ENCODE measurements at regions not wholly inside any gene's neighbourhood (a gene's known extent, or its start where the extent isn't known, plus 50 kb on each side); places are given as distances from the start of the nearest gene placed in this dataset.
"Not testable (repeated sequence)": the region's sequence is repeated elsewhere in the genome, so short reads cannot be mapped to it uniquely, and the experiment has no call there.

GRCh38 chr4:170388255-170388654 lies 298.5 kb upstream of the AADAT start:
- DNase-seq = no peak

DNA sequence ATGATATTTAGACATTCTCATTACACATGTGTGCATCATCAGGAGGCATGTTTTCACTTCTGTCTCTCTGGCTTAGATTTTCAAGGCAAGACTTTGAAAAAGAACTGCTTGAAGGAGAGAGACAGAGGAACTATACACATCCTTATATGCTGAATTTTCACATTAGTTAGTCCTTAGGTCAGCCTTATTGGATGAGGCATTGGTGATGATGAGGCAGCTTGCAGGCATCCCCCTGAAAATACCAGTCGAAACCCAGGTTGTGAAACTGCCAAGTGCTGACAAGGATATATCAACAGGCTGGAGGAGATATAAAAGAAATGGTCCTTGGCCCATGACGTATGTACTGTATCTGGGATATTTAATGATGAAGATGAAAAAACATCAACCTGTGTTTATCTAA lies 297.2 kb upstream of the AADAT start:
- DNase-seq = no peak

GRCh38 chr4:170386511-170386910 lies 296.8 kb upstream of the AADAT start:
- DNase-seq = no peak

- peak in 1 of 2 experiments; percentile 7 for DNase-seq
These were observed 285.0 kb upstream of the AADAT start for GRCh38 chr4:170374770-170375169.

DNA sequence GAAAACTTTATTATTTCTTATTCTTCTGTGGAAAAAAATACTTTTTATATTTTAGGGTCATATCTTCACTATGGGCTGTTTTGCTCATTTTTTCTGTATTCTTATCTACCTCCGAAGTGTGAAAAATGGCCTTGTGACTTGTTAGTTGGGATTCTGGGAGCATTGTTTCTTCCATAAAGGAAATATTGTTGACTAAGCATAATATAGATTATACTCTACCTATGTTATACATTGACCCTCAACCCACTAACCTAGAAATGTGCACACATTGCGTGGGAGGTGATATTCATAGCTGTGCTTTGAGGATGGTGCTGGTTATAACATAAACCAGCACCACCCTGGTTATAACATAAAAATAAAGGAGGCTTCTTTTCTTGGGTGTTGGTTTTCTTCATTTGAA lies 259.2 kb upstream of the AADAT start:
- no peak for DNase-seq

- not testable (repeated sequence) for DNase-seq
These were observed 257.4 kb upstream of the AADAT start for GRCh38 chr4:170347191-170347590.

GRCh38 chr4:170339522-170339921 lies 249.8 kb upstream of the AADAT start:
- DNase-seq = no peak

DNA sequence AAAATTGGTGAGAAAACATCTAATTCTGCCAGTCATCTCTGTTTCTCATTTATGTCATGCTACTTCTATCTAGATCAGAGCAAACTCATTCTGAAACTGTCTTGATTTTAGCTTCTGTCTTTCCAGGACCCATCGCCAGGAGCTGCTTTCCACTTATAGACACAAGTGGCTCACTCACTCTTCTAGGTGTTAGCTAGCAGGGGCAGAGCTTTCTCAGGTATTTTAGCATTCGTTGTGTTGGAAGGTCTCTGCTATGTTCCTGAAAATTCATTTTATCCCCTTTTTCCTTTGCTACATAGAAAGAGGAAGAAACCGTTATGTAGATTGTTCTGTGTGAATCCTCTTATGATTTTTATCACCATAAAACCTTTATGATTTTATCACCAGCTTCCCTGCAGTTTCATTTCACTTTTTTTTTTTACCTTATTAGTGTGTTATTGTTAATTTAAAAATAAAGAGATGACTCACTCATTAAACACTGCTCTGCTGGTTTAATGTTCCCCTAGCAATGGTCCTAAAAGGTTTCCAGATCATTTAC lies 246.6 kb upstream of the AADAT start:
- no peak for DNase-seq

DNA sequence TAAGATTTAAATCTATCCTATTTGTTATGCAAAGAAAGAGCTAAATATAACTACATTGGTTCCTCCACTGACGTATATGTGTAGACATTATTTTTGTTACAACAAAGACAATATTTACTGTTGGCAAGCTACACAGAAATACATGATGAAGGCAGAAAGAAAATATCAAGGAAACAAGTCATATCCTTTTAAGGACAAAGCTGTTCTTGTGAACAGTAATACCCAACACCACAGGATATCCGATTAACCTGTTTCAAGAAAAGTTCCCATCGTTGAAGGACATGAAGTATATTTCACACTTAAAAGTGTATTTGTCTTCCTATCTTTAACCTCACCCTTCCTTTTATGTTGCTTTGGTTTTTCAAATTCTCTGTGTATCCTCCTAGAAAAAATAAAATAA lies 235.8 kb upstream of the AADAT start:
- no peak for DNase-seq

DNA sequence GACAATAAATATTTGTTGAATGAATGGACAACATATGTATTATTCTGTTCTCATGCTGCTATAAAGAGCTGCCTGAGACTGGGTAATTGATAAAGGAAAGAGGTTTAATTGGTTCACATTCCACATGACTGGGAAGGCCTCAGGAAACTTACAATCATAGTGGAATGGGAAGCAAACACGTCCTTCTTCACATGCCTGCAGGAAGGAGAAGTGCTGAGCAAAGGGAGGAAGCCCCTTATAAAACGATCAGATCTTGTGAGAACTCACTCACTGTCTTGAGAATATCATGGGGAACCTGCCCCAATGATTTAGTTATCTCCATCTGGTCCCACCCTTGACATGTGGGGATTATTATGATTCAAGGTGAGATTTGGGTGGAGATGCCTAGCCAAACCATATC lies 233.9 kb upstream of the AADAT start:
- no peak for DNase-seq

GRCh38 chr4:170307182-170307581 lies 217.4 kb upstream of the AADAT start:
- DNase-seq = no peak

GRCh38 chr4:170306208-170306607 lies 216.5 kb upstream of the AADAT start:
- DNase-seq = no peak

DNA sequence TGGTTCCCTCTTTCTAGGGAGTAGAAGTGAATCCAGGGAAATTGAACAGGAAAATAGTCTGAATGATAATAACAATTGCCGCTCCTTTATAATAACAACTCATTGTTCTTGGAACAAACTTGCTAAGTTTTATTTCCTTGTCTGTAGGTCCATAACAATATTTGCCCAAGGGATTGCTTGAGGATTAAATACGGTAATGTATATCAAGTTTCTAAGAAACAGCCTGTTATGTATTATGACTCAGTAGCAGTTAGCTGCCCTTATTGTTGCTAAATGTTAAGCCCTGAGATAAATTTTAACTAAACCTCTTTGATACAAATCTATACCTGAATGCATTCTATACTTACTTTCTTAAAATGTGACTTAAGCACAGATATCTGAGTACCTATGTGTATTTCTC lies 215.9 kb upstream of the AADAT start:
- no peak for DNase-seq

DNA sequence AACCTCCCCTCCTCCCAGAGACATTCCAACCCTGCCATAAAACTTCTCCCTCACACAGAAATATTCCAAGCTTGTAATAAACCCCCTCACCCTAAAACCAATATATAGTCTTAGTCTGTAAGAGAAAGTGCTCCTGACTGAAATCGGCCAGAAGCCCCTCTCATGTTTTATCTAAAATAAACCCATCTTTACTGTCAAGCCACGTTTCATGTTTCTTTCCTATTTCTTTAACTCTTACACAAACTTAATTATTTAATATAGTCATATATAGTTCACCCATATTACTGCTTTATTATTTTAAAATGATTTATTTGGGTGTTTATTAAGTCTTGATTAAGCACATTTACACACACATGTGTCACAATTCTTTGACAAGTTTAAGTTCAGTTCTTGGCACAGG lies 191.3 kb upstream of the AADAT start:
- no peak for DNase-seq

- DNase-seq = no peak
These were observed 188.7 kb upstream of the AADAT start for GRCh38 chr4:170278460-170278859.

DNA sequence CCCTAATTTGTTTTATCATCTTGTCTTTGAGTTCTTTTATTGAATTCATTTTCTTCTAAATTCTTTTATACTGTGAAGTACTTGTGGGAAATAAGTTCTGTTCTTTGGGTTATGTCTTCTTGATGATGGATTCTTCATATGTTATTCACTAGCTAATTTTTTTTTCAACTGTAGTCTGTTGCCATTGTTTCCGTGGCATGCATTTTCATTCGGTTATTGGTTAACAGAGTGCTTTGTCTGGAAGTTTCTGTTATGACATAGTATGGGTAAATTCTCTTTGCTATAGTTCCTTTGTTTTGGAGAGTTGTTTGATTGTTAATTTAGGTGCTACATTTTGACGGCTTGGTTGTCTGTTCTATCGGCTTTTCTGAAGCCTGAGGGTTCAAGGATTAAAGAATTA lies 184.9 kb upstream of the AADAT start:
- no peak for DNase-seq

DNA sequence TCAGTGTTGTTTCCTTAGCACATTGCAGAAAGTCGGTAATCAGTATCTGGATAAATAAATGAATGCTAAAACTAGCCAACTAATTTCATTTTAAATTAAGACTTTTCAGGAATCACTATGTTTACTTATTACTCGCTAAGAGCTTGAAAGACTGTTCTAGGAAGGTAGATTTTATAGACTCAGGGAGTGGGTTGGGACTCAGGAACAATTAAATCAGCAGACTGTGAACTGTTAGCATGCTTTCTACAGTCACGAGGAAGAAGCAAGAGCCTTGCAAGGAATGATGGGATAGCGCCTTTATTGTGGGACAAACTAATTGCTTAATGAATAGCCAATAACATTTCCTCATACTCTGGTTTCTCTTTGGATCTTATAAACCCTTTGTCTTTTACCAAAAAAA lies 183.2 kb upstream of the AADAT start:
- DNase-seq = no peak

GRCh38 chr4:170271723-170272122 lies 182.0 kb upstream of the AADAT start:
- DNase-seq = no peak

DNA sequence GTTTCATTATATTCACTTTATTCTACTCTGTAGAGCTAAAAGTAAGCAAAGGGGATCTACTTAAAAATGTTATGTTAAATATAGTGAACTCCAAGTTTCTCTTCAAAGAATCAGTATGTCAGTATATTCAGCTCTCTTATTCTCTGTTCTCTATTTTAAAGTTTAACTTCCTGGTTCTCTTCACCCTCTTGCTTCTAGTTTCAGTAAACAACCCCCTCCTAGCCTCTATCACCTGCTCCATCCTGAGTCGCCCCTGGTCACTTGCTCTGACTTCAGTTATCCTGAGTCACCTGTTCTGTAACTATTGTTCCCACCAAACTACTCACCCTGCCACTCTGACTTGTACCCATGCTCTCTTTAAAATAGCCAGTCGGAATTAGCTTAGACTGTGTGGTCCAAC lies 180.9 kb upstream of the AADAT start:
- DNase-seq = no peak

DNA sequence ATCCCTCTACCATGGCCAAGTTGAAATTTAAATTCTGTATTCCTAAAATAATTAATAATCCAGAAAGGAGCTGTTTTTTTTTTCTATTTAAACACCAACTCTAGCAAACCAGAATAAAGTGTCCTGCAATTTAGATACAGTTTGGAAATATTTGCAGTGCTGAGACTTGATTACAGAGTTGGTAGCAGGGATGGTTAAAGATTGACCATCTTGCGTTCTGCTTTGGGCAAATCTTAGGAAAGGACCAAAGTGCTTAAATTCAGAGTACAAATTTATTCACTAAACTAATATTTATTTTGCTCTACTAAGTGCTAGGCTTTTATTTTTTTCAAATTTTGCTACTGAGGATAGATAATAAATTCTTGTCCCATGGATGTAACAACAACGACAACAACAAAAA lies 180.2 kb upstream of the AADAT start:
- DNase-seq = no peak

DNA sequence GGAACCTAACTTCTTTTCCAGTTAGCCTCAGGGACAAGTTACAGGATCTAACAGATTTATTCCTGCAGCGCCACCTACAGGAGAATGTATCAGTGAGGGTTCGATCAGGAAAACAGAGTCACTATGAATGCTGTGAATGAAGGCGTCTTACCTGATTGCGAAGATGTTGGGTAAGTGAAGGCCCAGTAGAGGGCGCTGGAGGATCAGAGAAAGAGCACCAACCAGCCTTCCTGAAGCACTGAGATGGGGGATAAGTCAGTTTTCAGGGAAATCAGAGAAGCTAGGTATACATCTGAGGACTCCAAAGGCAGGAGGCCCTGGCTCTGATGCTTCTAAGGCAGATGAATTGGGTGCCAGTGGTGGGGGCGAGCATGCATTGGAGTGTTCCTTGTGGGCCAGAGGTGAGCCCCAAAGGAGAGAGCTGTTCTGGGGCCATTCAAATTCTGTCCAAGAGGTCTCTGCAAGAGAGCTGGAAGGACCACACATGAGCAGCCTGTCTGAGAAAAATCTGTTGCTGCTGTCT lies 169.9 kb upstream of the AADAT start:
- DNase-seq = peak; percentile 58 to 77

GRCh38 chr4:170256807-170257206 lies 167.1 kb upstream of the AADAT start:
- no peak for DNase-seq

GRCh38 chr4:170248576-170248975 lies 158.8 kb upstream of the AADAT start:
- no peak for DNase-seq

DNA sequence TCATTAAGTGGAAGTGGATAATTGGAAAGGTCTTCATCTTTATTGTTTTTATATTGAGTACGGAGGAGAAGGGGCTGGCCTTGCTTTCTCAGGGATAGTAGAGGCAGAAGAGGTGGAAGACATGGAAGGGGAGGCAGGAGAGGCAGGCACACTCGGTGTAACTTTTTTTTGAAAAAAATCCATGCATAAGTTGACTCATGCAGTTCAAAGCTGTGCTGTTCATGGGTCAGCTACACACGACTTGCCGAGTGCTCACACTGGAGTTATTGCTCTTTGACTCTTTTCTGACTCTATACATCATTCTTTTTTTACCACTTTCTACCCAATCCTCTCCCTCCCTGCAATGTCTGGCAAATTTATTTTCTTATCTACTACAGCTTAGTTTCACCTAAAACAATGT lies 158.3 kb upstream of the AADAT start:
- DNase-seq = no peak

DNA sequence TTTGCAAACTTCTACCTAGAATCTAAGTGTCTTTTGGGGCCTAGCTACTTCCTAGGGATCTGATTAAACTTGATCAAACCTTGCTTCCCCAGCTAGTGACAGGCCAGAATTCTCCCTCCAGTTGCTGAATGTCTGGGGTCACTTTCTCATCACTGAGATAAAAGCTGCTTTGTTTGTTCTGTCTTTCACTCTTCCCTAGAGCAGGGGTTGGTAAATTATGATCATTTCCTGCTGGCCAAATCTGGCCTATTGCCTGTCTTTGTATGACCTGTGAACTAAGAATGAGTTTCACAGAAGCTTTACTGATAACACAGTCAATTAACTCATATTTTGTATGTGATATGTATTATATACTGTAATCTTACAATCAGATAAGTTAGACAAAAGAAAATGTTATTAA lies 157.8 kb upstream of the AADAT start:
- DNase-seq = no peak
